ENCODE measurements at regions not wholly inside any gene's neighbourhood (a gene's known extent, or its start where the extent isn't known, plus 50 kb on each side); places are given as distances from the start of the nearest gene placed in this dataset.
"Not testable (repeated sequence)": the region's sequence is repeated elsewhere in the genome, so short reads cannot be mapped to it uniquely, and the experiment has no call there.

GRCh38 chr2:16209799-16210198, 269.4 kb downstream of the MYCN start:
- DNase-seq (ENCODE audit: extremely low read depth in 1 of 2, low read depth in 1 of 2) = no peak

GRCh38 chr2:16208921-16209320, 268.6 kb downstream of the MYCN start:
- DNase-seq (ENCODE audit: extremely low read depth in 1 of 2, low read depth in 1 of 2) = no peak

DNA sequence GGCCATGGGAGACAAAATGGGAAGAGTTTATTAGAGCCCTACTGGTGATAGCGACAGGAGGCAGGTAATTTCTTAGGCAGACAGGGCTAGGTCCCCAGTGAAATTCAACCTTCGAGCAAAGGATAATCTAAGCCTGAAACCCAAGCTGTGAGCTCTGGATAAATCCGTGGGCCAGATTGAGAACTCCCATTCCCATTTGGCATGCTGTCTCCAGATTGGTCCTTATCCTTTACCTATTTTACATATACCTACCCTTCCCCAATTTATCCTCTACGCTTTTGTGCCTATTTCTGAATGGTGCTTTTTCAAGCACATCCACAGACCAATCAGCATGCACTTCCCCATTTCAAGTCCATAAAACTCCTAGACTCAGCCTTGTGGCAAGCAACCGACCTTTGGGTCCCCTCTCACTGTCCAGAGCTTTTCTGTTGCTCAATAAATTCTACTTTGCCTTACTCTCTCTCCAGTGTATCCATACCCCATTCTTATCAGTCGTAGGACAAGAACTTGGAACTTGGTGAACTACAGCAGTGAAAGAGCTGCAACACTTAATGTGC, 268.0 kb downstream of the MYCN start:
- DNase-seq (ENCODE audit: extremely low read depth in 1 of 2, low read depth in 1 of 2) = no peak

GRCh38 chr2:16207611-16208010, 267.3 kb downstream of the MYCN start:
- DNase-seq (ENCODE audit: extremely low read depth in 1 of 2, low read depth in 1 of 2) = no peak

DNA sequence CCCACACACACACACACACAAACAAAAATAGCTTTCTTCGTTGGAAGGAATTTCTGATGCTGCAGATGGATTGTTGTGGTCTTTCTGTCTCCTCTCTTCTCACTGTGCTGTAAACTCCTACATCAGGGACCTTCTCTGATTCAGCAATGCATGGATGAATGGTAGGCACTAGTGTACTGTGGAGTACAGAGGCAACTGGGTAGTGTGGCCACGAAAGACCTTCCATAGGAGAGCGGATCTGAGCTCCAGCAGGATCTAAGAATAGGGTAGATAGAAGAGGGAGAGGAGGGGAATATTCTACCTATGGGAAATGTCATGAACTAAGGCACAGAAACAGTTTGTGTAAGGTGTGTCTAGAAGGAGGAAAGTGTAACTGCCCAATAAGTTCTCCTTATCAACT, 266.8 kb downstream of the MYCN start:
- DNase-seq (ENCODE audit: extremely low read depth in 1 of 2, low read depth in 1 of 2) = no peak

GRCh38 chr2:16206191-16206944, 266.0 kb downstream of the MYCN start:
- DNase-seq (ENCODE audit: extremely low read depth in 1 of 2, low read depth in 1 of 2) = no peak

DNA sequence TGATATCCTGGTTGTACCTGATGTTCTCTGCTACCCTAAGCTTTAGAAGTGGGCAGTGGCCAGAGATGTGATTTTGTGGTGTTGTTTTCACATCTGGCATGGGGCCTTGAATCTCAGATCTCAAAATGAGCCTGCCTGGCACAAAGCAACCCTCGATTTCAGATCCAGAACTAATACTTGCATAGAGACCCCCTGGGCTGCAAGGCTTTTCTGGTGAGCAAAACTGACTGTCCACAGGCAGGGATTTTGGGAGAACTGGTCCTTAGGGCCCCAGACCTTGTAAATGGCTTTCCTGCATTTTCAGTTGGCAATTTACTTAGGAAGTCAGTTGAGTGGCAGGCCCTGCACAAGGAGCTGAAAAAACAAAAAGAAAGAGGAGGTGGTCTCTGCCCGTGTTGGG, 265.3 kb downstream of the MYCN start:
- DNase-seq (ENCODE audit: extremely low read depth in 1 of 2, low read depth in 1 of 2) = no peak

DNA sequence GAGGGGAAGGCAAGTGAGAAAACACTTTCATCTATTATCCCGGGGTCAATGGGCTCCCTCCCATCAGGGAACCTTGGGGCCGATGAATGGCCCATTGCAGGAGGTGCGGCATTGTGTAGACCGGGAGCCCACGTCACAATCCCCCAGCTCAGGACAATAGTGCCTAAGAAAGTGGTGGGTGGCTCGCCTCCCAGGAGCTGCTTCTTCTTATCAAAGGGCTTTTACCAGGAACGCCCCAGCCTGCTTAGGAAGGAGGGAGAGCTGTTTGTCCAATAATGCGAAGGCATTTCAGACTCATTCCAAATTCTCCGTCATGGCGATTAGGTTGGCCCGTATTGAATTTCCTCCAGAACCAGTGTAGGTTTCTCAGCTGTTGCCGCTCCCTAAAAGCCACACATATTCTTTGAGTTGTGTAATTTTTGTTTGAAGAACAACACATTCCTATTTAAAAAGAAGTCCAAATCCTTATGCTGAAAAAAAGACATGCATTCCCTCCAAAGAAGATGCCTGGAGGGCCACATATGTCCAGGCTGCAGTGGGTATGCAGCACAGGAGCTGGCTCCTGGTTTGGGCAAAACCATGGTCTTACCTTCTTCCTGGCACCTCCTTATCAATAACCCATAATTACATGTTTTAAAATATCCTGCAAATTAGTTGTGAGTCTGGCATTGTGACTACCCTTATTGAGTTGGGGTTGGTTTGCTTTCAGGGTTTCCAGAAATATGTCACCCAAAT, 264.7 kb downstream of the MYCN start:
- no peak for DNase-seq (ENCODE audit: extremely low read depth in 1 of 2, low read depth in 1 of 2)

GRCh38 chr2:16204251-16204650, 263.9 kb downstream of the MYCN start:
- no peak for DNase-seq (ENCODE audit: extremely low read depth in 1 of 2, low read depth in 1 of 2)

GRCh38 chr2:16203691-16204090, 263.3 kb downstream of the MYCN start:
- DNase-seq (ENCODE audit: extremely low read depth in 1 of 2, low read depth in 1 of 2) = no peak

- no peak for DNase-seq (ENCODE audit: extremely low read depth in 1 of 2, low read depth in 1 of 2)
Observed at GRCh38 chr2:16203069-16203468, 262.7 kb downstream of the MYCN start.

DNA sequence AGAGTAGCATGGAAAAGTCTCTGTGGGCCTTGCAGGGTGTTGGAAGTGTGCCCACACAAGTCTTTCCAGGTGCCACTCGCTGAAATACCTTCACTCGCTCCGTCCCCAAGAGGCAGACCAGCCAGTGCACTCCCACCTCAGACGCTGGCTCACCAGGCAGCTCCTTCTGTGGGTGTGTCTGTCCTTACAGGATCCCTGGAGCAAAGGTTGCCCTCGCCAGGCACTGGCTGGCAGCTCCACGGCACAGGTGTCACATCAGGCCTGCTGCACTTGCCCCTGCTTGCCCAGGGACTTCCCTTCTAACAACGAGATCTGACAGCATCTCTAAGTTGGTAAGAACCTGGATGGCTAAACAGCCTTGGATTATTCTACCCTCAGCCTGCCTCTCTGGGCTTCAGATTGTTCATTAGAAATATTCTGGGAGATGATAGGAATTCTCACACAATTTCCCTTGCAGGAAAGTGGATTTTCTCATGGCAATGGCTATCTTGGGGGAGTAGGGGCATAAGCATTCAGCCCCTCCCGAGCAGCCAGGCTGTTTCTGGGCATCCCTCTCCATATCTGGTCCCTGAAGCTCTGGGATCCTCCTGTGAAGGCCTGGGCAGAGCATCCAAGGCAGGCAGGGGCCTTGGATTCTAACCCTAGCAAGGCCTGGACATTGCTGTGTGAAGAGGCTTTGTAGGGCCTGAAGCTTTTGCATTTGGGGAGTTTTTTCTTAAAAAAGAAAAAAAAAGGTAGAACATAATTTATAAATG, 262.1 kb downstream of the MYCN start:
- DNase-seq (ENCODE audit: extremely low read depth in 1 of 2, low read depth in 1 of 2) = no peak

GRCh38 chr2:16201848-16202247, 261.5 kb downstream of the MYCN start:
- DNase-seq (ENCODE audit: extremely low read depth in 1 of 2, low read depth in 1 of 2) = no peak

DNA sequence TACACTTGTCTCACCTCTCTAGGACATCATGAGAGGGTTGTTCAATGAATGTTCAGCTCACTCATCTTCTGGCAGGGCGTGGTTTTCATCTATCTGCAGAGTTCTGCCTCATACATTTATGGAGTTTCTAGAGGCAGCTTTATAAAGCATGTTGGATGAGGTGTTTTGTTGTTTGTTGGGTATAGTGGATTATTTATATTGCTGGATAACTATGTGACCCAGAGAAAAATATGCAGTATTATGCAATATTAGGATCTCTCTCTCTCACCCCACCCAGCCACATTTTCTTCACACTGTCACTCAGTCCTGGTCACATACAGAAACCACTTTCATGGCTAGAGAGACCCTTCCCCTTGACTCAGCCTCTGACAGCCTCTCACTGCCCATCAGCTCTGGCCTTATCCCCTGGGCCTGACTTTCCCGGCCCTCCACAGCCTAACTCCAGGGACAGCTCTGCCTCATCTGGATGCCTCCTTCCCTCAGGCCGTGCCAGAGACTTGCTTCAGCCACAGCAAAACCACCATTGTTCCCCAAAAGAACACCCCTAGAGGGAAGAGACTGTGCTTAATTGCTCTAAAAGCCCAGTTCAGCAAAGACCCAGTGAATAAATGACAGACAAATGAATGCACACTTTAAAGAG, 260.3 kb downstream of the MYCN start:
- DNase-seq (ENCODE audit: extremely low read depth in 1 of 2, low read depth in 1 of 2) = no peak

DNA sequence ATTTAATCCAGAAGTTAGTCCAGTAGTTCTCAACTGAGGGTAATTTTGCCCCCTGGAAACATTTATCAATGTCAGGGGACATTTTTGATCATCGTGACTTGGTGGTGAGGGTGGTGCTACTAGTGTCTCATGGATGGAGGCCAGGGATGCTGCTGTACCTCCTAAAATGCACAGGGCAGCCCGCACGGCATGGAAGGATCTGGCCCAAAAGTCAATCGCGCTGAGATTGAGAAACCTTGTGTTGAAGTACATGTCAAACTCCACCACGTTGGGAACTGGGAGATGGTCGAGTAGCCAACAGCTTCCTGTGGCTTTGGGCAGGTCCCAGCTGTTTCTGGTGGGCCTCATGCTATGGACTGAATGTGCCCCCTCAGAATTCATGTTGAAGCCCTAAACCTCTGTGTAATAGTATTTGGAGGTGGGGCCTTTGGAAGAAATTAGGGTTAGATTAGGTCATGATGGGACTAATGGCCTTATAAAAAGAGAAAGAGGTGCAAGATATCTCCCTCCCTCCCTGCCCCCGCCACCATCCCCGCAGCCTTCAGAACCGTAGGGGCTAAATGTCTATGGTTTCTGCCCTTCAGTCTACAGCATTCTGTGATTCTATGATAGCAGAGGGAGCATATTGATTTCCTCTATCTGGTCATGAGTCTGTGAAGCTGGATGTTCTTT, 259.7 kb downstream of the MYCN start:
- DNase-seq (ENCODE audit: extremely low read depth in 1 of 2, low read depth in 1 of 2) = no peak

- not testable (repeated sequence) for DNase-seq (ENCODE audit: extremely low read depth in 1 of 2, low read depth in 1 of 2)
Observed at GRCh38 chr2:16199241-16199640, 258.9 kb downstream of the MYCN start.

- DNase-seq (ENCODE audit: extremely low read depth in 1 of 2, low read depth in 1 of 2) = no peak
Observed at GRCh38 chr2:16198166-16198912, 258.0 kb downstream of the MYCN start.

DNA sequence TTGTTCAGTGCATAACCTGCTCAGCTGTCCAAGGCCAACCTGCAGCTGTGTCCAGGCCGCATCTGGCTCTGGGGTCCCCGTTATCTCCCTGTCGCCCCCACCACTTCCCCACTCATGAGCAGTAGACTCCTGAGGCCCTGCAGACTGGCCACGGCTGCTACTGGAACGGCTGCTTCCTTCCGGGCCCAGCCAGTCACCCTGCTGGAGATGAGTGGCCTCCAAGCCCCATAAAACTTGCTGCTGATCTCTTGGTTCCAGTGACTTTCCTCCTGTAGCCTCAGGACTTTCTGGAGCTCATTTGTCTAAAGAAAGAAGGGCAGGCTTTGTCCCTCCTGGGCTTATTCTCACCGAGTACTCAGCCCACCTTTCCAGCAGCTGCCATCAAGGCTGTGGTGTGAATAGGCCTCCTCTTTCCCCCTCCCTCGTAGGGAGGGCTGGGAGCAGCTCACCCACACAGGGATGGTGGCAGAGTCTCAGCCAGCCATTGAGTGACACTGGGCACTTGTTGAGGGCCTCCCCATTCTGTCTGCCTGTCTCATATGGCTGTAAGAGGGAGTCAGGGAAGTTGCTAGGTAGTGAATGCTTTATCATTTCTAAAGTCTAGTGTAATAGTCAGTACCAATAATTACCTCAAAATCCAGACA, 257.3 kb downstream of the MYCN start:
- DNase-seq (ENCODE audit: extremely low read depth in 1 of 2, low read depth in 1 of 2) = no peak
